Epithelial cell of proximal tubule (primary cell): ENCODE measurements at regions not wholly inside any gene's neighbourhood (a gene's known extent, or its start where the extent isn't known, plus 50 kb on each side); places are given as distances from the start of the nearest gene placed in this dataset.

Experiments
- DNase-seq: peaks from one replicate; pipeline ENCODE4 v3.0.0-alpha.2; 2011; ENCODE audit warnings: low read depth
- H3K4me3 ChIP-seq: 2 replicates; pipeline ENCODE4 v1.5.1; 2011; ENCODE audit warnings: low read depth, mild to moderate bottlenecking, low read length
- TF ChIP-seq, protein P1 (sequence below): conservative IDR thresholded peaks from 2 replicates; pipeline ENCODE4 v1.5.1; 2012; ENCODE audit warnings: low read depth, mild to moderate bottlenecking, low read length

DNA sequence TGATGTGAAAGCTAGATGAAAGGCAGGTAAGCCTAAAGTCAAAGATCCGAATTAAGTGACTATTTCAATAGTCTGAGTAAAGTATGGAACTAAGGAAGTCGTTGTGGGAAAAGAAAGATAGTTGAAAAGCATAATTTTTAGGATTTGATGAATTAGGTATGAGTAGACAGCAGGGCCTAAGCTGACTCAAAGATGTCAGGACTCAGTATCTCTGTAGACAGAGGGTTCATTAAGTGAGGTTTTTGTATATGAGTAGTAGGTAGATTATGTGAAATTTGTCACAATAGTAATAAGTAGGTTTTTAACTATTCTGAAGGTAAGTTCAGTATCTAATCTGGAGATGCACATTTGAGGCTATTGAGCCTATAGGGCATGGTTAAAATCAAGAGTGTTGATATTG is 196.4 kb downstream of the RASSF9 start:
- TF ChIP-seq, protein P1, sequence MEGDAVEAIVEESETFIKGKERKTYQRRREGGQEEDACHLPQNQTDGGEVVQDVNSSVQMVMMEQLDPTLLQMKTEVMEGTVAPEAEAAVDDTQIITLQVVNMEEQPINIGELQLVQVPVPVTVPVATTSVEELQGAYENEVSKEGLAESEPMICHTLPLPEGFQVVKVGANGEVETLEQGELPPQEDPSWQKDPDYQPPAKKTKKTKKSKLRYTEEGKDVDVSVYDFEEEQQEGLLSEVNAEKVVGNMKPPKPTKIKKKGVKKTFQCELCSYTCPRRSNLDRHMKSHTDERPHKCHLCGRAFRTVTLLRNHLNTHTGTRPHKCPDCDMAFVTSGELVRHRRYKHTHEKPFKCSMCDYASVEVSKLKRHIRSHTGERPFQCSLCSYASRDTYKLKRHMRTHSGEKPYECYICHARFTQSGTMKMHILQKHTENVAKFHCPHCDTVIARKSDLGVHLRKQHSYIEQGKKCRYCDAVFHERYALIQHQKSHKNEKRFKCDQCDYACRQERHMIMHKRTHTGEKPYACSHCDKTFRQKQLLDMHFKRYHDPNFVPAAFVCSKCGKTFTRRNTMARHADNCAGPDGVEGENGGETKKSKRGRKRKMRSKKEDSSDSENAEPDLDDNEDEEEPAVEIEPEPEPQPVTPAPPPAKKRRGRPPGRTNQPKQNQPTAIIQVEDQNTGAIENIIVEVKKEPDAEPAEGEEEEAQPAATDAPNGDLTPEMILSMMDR, result no peak
- no peak overlapping the region for H3K4me3 ChIP-seq
- no peak for DNase-seq

GRCh38 chr12:85641796-85642195 is 194.4 kb downstream of the RASSF9 start:
- no peak for DNase-seq
- H3K4me3 ChIP-seq, result no peak overlapping the region
- TF ChIP-seq, protein P1, result no peak

GRCh38 chr12:85642288-85642687 is 193.9 kb downstream of the RASSF9 start:
- H3K4me3 ChIP-seq, result no peak overlapping the region
- TF ChIP-seq, protein P1, result no peak
- DNase-seq, result no peak

- TF ChIP-seq, protein P1, result peak; percentile 7
- DNase-seq, result no peak
- H3K4me3 ChIP-seq, result no peak overlapping the region
Observed at GRCh38 chr12:85642808-85643207, 193.4 kb downstream of the RASSF9 start.

GRCh38 chr12:85644508-85644907 is 191.7 kb downstream of the RASSF9 start:
- no peak overlapping the region for H3K4me3 ChIP-seq
- no peak for DNase-seq
- TF ChIP-seq, protein P1, result no peak

DNA sequence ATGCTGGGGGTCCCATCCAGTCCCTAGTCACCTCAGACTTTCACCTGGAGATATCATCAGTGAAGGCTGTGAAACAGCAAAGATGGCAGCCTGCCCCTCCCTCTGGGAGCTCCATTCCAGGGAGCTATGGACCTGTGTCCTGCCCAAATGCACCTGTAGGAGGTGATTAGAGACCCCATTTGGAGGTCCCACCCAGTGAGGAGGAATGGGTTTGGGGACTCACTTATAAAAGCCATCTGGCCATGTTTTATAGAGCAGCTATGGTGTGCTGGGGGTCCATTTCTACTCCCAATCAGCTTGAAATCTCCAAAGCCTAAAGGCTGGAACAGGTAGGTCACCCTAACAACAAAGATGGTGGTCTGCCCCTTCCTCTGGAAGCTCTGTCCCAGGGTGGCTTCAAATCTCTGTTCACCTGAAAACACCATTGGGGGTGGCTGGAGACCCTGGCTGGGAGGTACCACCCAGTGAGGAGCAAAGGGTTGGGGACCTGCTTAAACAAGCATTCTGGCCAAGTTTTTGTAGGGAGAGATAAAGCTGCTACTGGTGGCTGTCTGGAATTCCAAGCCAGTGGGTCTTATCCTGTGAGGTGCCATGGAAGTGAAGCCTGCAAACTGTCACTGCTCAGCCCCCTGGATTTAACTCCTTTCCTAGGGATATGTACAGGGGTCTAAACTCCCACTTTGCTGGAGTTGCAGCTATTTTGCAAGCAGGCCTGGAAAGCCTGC is 182.3 kb downstream of the RASSF9 start:
- H3K4me3 ChIP-seq, result no peak overlapping the region
- TF ChIP-seq, protein P1, result no peak
- no peak for DNase-seq

- DNase-seq, result no peak
- no peak overlapping the region for H3K4me3 ChIP-seq
- TF ChIP-seq, protein P1, result no peak
Observed at GRCh38 chr12:85654456-85654840, 181.8 kb downstream of the RASSF9 start.
